ENCODE measurements at regions not wholly inside any gene's neighbourhood (a gene's known extent, or its start where the extent isn't known, plus 50 kb on each side); places are given as distances from the start of the nearest gene placed in this dataset.

GRCh38 chr16:63804126-63804525 is 1317.7 kb downstream of the CDH11 start:
- no peak for TF ChIP-seq CTCF (IDR thresholded peaks at IDR 0.05)
- no peak for TF ChIP-seq POLR2A (IDR thresholded peaks at IDR 0.05)

Measured in uterus (tissue), 2 donors.